ENCODE measurements at regions not wholly inside any gene's neighbourhood (a gene's known extent, or its start where the extent isn't known, plus 50 kb on each side); places are given as distances from the start of the nearest gene placed in this dataset.
A peak's percentile ranks its signal among the peaks of the same experiment; 100 is the strongest.

DNA sequence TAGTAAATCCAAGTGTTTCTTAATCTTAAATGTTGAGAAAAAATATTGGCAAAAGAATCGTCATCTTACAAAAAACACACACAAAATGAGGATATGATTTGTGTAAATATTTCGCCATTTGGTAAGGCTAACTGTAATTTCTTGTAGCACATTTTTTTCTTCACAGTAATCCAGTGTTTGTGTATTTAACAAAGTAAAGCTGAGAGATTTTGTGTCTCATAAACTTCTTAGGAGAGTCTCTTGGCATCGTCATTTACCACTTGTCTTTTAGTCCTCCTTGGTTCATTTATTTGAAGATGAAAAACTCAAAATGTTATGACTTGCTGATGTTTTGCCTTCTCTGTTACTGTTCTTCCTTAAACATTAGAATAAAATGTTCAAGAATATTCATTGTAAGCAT, 326.7 kb upstream of the PITX2 start:
- no peaks in the 10 kb centered on the region for H3K36me3 ChIP-seq (ENCODE audit: control insufficient read depth, insufficient read depth, low read length)
- no peaks in the 10 kb centered on the region for H3K9me3 ChIP-seq (ENCODE audit: control insufficient read depth, insufficient read depth, low read length)
- WGBS (ENCODE audit: insufficient coverage, insufficient read length) = no CpG with 5 or more reads among the region's 3 CpGs
- no peak overlapping the region for H3K27ac ChIP-seq (ENCODE audit: low read length)
- H3K27me3 ChIP-seq (ENCODE audit: control insufficient read depth, insufficient read depth, low read length) = no peaks in the 10 kb centered on the region
- DNase-seq (ENCODE audit: low read depth, low spot score) = no peak
- H3K4me1 ChIP-seq (ENCODE audit: control insufficient read depth, insufficient read depth, low read length) = no peaks in the 10 kb centered on the region
- H3K4me3 ChIP-seq (ENCODE audit: low read length) = no peak overlapping the region

DNA sequence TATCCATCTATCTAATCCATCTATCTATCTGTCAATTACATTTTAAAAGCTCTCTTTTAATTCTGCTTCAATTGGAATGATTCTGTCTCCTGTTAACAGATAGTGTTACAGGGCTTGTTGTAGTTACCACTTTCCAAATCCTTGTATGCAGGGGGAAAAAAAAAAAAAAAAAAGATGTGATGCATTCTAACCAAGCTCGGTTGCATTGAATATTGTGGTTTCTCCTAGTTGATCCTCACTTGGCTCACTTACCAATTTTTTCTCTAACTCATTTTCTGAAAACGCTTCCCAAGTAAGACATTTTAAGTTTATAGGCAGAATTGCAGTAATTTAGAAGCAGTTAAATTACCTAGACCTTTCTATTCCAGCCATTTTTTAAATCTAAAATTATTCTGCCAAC, 327.9 kb upstream of the PITX2 start:
- Histone ChIP-seq H3K4me1 (ENCODE audit: control insufficient read depth, insufficient read depth, low read length) (no peaks in the 10 kb centered on the region), H3K27ac (ENCODE audit: low read length) (no peak overlapping the region), H3K36me3 (ENCODE audit: control insufficient read depth, insufficient read depth, low read length) (no peaks in the 10 kb centered on the region), H3K27me3 (ENCODE audit: control insufficient read depth, insufficient read depth, low read length) (no peaks in the 10 kb centered on the region), H3K9me3 (ENCODE audit: control insufficient read depth, insufficient read depth, low read length) (no peaks in the 10 kb centered on the region), H3K4me3 (ENCODE audit: low read length) (no peak overlapping the region)
- no peak for DNase-seq (ENCODE audit: low read depth, low spot score)
- no CpG with 5 or more reads among the region's 2 CpGs for WGBS (ENCODE audit: insufficient coverage, insufficient read length)

DNA sequence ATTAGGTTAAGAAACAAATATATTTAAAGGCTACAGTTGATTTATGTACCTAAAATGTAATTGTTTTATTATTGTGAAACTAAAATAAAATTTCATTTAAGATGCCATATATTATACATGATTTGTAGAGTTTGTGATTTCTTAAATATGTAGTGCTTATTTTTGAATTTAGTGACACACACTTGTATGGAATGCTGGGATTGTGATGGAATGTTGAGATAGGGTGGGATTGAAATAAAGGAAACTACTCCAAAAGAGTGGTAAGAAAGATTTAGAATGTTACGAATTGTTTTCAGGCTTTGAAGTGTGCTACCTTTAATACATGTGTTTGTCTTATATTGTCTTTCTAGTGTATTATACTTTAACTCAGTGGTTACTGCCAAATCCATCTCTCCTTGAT, 330.3 kb upstream of the PITX2 start:
- no peaks in the 10 kb centered on the region for H3K36me3 ChIP-seq (ENCODE audit: control insufficient read depth, insufficient read depth, low read length)
- H3K27me3 ChIP-seq (ENCODE audit: control insufficient read depth, insufficient read depth, low read length) = no peaks in the 10 kb centered on the region
- no peak overlapping the region for H3K4me3 ChIP-seq (ENCODE audit: low read length)
- no peak for DNase-seq (ENCODE audit: low read depth, low spot score)
- H3K27ac ChIP-seq (ENCODE audit: low read length) = no peak overlapping the region
- no peaks in the 10 kb centered on the region for H3K9me3 ChIP-seq (ENCODE audit: control insufficient read depth, insufficient read depth, low read length)
- WGBS (ENCODE audit: insufficient coverage, insufficient read length) = 100% methylated on average over 1 of the region's 1 CpG
- no peaks in the 10 kb centered on the region for H3K4me1 ChIP-seq (ENCODE audit: control insufficient read depth, insufficient read depth, low read length)

DNA sequence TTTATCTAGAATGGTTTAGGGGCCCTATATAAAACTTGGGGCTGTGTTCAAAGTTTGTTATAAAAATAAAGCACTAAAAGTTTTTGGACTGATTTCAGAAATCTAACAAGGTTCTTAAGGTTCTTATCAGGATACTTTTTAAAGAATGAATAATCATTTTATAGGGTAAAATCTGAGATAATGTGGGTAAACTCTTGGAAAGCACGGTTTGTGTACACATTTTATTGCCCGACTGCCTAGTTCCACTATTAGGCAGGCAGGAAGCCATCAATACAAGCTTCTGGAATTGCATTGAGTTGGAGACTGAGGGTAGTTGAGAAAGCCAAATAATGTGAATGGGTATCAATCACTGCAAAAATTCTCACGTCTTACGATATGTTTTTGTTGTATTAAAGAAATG, 331.0 kb upstream of the PITX2 start:
- H3K36me3 ChIP-seq (ENCODE audit: control insufficient read depth, insufficient read depth, low read length) = no peaks in the 10 kb centered on the region
- WGBS (ENCODE audit: insufficient coverage, insufficient read length) = no CpG with 5 or more reads among the region's 4 CpGs

DNA sequence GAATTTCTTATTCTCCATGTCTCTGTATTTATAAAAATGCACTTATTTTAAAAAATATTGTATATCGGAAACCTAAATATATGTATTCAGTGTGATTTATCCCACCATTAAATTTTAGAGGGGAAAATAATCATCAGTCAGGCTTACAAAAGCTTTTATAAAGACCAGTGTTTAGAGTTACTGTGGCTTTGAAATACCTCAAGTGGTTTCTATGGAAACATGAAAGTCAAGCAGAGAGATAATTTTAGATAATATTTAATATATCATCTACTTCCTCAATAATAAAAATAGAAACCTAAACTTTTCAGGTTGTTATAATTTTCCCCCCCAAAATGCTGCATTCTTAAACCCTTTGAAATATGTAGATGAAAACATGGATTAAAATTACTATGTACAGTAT, 332.9 kb upstream of the PITX2 start:
- Histone ChIP-seq H3K27me3 (ENCODE audit: control insufficient read depth, insufficient read depth, low read length) (no peaks in the 10 kb centered on the region), H3K9me3 (ENCODE audit: control insufficient read depth, insufficient read depth, low read length) (no peaks in the 10 kb centered on the region)
- no CpG with 5 or more reads among the region's 1 CpG for WGBS (ENCODE audit: insufficient coverage, insufficient read length)

More for the DNA sequence above, 331.0 kb upstream of the PITX2 start:
- Histone ChIP-seq H3K4me1 (ENCODE audit: control insufficient read depth, insufficient read depth, low read length) (no peaks in the 10 kb centered on the region), H3K27me3 (ENCODE audit: control insufficient read depth, insufficient read depth, low read length) (no peaks in the 10 kb centered on the region), H3K27ac (ENCODE audit: low read length) (no peak overlapping the region), H3K9me3 (ENCODE audit: control insufficient read depth, insufficient read depth, low read length) (no peaks in the 10 kb centered on the region), H3K4me3 (ENCODE audit: low read length) (no peak overlapping the region)
- DNase-seq (ENCODE audit: low read depth, low spot score) = no peak

DNA sequence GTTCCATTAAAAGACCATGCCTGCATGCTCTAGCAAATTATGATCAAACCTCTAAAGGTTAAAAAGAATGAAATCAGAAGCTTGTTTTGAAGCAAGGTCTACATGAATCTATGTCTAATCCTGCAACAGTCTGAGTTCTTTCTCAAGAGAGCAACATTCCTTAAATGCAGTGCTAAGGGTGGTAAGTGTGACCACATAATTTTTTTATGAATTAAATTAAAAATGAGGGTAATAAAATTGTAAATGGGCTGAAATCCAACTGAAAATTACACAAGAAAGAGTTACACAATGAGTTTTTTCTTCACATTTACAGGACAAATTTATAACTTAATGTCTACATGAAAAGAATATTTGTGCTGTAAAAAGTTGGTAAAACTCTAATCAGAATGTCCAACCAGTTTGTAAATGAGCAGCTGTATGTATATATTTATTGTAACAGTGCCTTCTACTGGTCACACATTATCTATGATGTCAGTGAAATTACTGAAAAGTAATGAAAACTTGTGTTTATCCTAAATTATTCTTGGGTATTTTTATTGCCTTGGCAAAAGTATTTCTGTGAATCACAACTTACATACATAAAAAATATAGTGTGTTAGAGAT, 336.3 kb upstream of the PITX2 start:
- Histone ChIP-seq H3K27me3 (ENCODE audit: control insufficient read depth, insufficient read depth, low read length) (no peaks in the 10 kb centered on the region), H3K36me3 (ENCODE audit: control insufficient read depth, insufficient read depth, low read length) (no peaks in the 10 kb centered on the region), H3K4me3 (ENCODE audit: low read length) (no peak overlapping the region), H3K4me1 (ENCODE audit: control insufficient read depth, insufficient read depth, low read length) (no peaks in the 10 kb centered on the region), H3K9me3 (ENCODE audit: control insufficient read depth, insufficient read depth, low read length) (no peaks in the 10 kb centered on the region), H3K27ac (ENCODE audit: low read length) (no peak overlapping the region)
- no peak for DNase-seq (ENCODE audit: low read depth, low spot score)

More for the DNA sequence above, 332.9 kb upstream of the PITX2 start:
- Histone ChIP-seq H3K4me3 (ENCODE audit: low read length) (no peak overlapping the region), H3K4me1 (ENCODE audit: control insufficient read depth, insufficient read depth, low read length) (no peaks in the 10 kb centered on the region), H3K36me3 (ENCODE audit: control insufficient read depth, insufficient read depth, low read length) (no peaks in the 10 kb centered on the region), H3K27ac (ENCODE audit: low read length) (no peak overlapping the region)
- DNase-seq (ENCODE audit: low read depth, low spot score) = no peak

DNA sequence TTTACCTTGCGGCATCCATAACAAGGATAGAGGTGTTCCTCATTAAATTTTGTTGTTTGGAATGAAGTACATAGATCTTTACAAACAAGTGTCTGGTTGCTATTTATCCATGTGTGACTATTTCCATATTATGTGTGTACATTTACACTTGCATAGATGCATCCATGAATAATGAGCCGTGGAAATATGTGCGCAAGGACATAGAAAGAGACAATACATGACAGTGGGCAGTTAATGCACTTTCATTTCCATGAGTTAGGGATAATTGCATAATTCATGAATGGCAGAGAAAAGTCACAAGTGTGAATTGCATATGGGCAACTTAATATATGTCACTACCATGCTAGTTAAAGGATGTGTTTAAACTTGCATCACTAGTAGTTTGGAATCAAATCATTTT, 338.2 kb upstream of the PITX2 start:
- WGBS (ENCODE audit: insufficient coverage, insufficient read length) = no CpG with 5 or more reads among the region's 3 CpGs
- Histone ChIP-seq H3K4me3 (ENCODE audit: low read length) (no peak overlapping the region), H3K9me3 (ENCODE audit: control insufficient read depth, insufficient read depth, low read length) (no peaks in the 10 kb centered on the region), H3K4me1 (ENCODE audit: control insufficient read depth, insufficient read depth, low read length) (no peaks in the 10 kb centered on the region), H3K36me3 (ENCODE audit: control insufficient read depth, insufficient read depth, low read length) (no peaks in the 10 kb centered on the region), H3K27me3 (ENCODE audit: control insufficient read depth, insufficient read depth, low read length) (no peaks in the 10 kb centered on the region), H3K27ac (ENCODE audit: low read length) (no peak overlapping the region)
- no peak for DNase-seq (ENCODE audit: low read depth, low spot score)

DNA sequence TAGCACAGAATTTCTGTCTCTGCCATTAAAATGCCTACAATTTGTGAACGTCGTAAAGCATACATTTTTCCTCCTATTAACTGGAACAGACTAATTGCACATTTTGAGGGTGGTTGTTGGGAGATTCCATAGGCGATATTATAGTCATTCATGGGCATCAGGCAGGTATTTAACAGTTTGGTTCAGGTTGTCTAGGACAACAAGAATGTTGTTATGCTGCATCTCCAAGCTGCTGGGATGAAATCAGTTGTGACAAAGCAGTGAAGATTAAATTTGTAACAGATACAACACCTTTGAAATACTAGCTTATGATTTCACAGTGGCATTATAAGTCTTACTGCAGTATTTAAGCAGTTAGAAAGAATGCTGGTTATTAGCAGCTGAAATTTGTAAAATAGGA, 339.7 kb upstream of the PITX2 start:
- no peaks in the 10 kb centered on the region for H3K36me3 ChIP-seq (ENCODE audit: control insufficient read depth, insufficient read depth, low read length)
- H3K27ac ChIP-seq (ENCODE audit: low read length) = no peak overlapping the region
- no peaks in the 10 kb centered on the region for H3K4me1 ChIP-seq (ENCODE audit: control insufficient read depth, insufficient read depth, low read length)
- H3K27me3 ChIP-seq (ENCODE audit: control insufficient read depth, insufficient read depth, low read length) = no peaks in the 10 kb centered on the region
- H3K9me3 ChIP-seq (ENCODE audit: control insufficient read depth, insufficient read depth, low read length) = no peaks in the 10 kb centered on the region
- WGBS (ENCODE audit: insufficient coverage, insufficient read length) = no CpG with 5 or more reads among the region's 3 CpGs
- H3K4me3 ChIP-seq (ENCODE audit: low read length) = no peak overlapping the region
- DNase-seq (ENCODE audit: low read depth, low spot score) = no peak

DNA sequence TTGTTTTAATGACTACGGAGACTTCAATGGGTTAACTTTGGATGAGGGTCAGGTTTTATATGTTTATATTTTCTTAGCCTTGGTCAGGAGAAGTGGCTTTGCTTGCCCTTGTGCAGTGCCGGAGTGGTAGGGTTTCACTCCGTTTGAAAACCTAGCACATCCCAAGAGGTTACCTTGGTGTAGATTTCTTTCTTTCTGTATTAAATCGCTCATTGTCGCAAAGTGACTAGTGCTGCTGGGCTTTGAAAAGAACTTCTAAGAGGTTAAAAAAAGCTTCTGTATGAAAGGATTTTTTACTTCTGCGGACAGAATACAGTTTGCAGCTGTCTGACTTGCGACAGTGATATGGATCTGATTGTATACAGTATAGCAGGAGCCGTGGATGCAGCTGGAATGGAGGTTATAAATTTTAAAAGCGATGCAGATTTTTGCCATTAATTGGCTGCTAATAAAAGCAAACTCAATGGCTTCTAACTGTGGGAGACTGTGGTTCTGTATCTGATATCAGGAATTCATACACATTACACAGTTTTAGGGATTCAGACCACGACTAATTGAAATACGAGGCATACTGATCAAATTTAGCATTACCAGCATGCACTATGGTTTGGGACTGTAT, 340.9 kb upstream of the PITX2 start:
- no peaks in the 10 kb centered on the region for H3K36me3 ChIP-seq (ENCODE audit: control insufficient read depth, insufficient read depth, low read length)
- WGBS (ENCODE audit: insufficient coverage, insufficient read length) = no CpG with 5 or more reads among the region's 11 CpGs
- H3K27ac ChIP-seq (ENCODE audit: low read length) = no peak overlapping the region
- H3K27me3 ChIP-seq (ENCODE audit: control insufficient read depth, insufficient read depth, low read length) = no peaks in the 10 kb centered on the region
- DNase-seq (ENCODE audit: low read depth, low spot score) = no peak
- no peaks in the 10 kb centered on the region for H3K9me3 ChIP-seq (ENCODE audit: control insufficient read depth, insufficient read depth, low read length)
- no peaks in the 10 kb centered on the region for H3K4me1 ChIP-seq (ENCODE audit: control insufficient read depth, insufficient read depth, low read length)
- no peak overlapping the region for H3K4me3 ChIP-seq (ENCODE audit: low read length)

DNA sequence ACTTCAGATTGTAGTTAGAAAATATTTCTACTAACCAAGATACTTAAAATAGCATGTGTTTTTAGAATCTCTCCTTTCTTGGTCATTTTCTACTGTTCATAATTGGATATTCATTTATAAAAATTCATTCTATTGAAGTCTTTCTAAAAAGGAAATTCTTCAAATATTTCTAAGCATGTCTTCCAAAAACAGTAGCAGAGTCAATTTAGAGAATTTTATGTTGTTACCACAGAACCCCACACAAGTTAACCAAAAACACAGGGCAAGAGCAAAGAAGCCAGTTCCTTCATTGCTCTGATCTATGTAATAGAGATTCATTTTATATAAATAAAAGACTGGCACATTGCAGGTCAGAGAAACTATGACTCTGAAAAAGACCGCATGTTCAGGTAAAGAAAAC, 345.1 kb upstream of the PITX2 start:
- no peak for DNase-seq (ENCODE audit: low read depth, low spot score)
- no peaks in the 10 kb centered on the region for H3K9me3 ChIP-seq (ENCODE audit: control insufficient read depth, insufficient read depth, low read length)
- no peak overlapping the region for H3K4me3 ChIP-seq (ENCODE audit: low read length)
- no peak overlapping the region for H3K27ac ChIP-seq (ENCODE audit: low read length)
- WGBS (ENCODE audit: insufficient coverage, insufficient read length) = no CpG with 5 or more reads among the region's 1 CpG
- no peaks in the 10 kb centered on the region for H3K4me1 ChIP-seq (ENCODE audit: control insufficient read depth, insufficient read depth, low read length)
- no peaks in the 10 kb centered on the region for H3K27me3 ChIP-seq (ENCODE audit: control insufficient read depth, insufficient read depth, low read length)
- H3K36me3 ChIP-seq (ENCODE audit: control insufficient read depth, insufficient read depth, low read length) = no peaks in the 10 kb centered on the region

DNA sequence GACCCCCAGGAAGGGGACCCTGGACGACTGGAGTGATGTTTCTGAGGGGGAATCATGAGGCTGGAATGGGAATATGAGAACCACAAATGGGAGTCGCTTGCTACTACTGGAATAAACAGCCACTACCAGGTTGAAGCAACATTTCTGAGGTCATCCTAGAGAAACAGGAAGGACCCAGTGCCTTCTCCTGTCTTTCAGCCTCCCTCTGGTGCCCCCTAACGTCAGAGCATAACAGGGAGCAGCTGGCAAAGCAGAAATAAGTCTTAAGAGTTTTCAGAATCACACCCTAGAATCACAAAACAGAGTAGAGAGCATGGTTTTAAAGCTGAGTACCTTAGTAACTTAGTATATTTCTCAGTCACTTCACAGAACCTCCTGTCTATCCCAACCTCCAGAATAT, 347.8 kb upstream of the PITX2 start:
- Histone ChIP-seq H3K9me3 (ENCODE audit: control insufficient read depth, insufficient read depth, low read length) (no peaks in the 10 kb centered on the region), H3K4me3 (ENCODE audit: low read length) (no peak overlapping the region), H3K4me1 (ENCODE audit: control insufficient read depth, insufficient read depth, low read length) (no peaks in the 10 kb centered on the region), H3K27me3 (ENCODE audit: control insufficient read depth, insufficient read depth, low read length) (no peaks in the 10 kb centered on the region), H3K36me3 (ENCODE audit: control insufficient read depth, insufficient read depth, low read length) (no peaks in the 10 kb centered on the region), H3K27ac (ENCODE audit: low read length) (no peak overlapping the region)
- WGBS (ENCODE audit: insufficient coverage, insufficient read length) = no CpG with 5 or more reads among the region's 3 CpGs
- peak; percentile 55 for DNase-seq (ENCODE audit: low read depth, low spot score)

Measured in iPS DF 6.9 (cell line).